Activated CD4-positive, alpha-beta T cell treated with anti-CD3 and anti-CD28 coated beads for 48 hours (primary cell): ENCODE measurements at regions not wholly inside any gene's neighbourhood (a gene's known extent, or its start where the extent isn't known, plus 50 kb on each side); places are given as distances from the start of the nearest gene placed in this dataset.

Experiments used
- DNase-seq: peaks from one replicate; pipeline ENCODE4 v3.0.0-alpha.2; 2020

DNA sequence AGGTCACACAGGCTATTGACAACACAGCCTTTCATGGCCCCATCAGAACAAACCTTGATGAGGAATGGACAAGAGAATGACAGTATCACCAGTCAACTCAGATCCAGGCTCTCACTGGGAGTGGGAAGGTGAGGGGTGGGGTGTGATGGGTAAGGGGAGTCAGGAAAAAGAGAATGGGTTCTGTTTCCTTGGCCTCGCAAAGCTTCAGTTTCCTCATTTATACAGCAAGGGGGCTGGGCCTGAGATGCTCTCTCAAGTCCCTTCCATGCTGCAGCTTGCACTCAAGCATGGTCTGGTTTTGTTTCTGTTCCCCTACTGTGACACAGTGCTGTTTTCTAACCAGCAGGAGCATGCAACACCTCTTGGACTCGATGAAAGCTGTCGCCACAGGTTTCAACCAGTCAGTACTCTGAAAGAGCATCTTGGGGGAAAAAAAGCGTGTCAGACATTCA lies 65.7 kb upstream of the IL12A start:
- DNase-seq: no peak

- no peak for DNase-seq
These were observed 65.3 kb upstream of the IL12A start for GRCh38 chr3:159923336-159923735.

DNA sequence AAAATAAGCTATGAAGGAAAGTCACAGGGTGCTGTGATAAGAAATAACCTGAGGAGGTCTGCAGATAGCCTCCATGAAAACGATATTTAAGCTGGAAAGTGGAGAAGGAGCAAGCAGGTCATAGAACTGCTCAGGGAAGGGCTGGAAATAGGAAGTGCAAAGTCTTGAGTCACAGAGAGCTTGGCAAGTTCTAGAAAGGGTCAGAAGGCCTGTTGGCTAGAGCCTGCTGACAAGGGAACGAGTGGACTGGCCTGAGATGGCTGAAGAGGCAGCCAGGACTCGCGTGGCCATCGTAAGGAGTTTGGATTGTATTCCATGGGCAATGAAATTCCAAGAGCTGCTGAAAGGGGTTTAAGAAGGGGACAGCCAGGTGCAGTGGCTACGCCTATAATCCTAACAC lies 64.7 kb upstream of the IL12A start:
- no peak for DNase-seq

DNA sequence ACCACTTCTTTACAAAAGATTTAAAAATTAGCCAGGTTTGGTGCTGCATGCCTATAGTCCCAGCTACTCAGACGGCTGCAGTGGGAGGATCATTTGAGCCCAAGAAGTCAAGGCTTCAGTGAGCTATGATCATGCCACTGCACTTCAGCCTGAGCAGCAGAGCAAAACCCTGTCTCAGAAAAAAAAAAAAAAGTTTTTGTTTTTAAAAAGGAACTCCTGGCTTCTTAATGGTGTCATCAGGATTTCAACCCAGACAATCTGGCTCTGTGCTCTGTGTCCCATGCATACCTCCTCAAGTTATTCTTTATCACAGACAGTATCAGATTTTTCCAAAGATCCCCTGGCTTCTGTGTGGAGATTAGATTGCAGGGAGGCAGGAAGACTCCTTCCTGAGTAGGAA lies 64.2 kb upstream of the IL12A start:
- DNase-seq: no peak

DNA sequence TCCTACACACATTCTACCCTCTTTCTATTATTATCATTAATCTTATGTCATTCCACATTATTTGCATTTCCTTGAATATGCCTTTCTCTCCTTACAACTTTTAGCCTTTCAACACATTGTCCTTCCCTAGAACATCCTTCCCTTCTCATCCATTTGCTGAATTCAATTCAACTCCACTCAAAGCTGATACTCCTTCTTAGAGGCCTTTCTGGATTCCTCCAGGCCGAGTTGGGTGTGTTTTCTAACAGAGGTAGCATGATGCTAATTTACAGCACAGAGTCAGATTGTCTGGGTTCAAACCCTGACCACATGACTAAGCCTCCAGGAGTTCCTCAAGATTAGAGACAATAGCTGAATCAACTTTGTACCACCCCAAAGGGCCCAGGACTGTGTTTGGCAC lies 63.4 kb upstream of the IL12A start:
- DNase-seq: no peak

DNA sequence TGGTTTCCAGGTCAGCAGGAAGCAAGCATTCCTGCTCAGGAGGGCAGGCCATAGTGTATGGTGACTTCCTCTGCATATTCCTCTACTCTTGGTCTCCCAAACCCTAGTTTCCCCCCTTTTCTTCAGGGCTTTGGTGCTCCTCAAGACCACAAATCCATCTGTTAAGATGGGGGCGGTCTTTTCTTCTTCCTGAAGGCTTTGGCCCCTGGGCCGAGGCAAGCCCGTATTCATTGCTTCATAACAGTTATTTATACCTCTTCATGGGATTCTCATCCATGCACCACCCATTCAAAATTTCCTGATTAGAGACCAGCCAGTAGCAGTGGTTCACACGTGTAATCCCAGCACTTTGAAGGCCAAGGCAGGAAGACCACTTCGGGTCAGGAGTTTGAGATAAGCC lies 62.1 kb upstream of the IL12A start:
- no peak for DNase-seq

GRCh38 chr3:159928071-159928491 lies 60.6 kb upstream of the IL12A start:
- no peak for DNase-seq

DNA sequence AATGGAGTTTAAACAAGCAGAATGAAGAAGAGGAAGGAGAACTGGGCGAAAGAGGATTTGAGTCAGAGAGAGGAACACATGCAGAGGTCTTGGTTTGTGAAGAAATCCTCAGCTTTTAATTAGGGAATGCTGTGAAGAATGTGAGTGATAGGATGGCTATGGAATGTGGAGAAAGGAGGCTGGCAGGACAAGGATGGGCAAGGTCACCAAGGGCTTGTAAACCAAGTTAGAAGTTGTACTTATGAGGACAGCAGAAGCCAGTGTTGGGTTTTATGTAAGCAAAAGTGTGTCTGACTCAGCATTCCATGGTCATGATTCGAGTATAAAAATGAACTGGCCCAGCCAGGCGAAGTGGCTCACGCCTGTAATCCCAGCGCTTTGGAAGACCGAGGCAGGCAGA lies 60.0 kb upstream of the IL12A start:
- DNase-seq: no peak

DNA sequence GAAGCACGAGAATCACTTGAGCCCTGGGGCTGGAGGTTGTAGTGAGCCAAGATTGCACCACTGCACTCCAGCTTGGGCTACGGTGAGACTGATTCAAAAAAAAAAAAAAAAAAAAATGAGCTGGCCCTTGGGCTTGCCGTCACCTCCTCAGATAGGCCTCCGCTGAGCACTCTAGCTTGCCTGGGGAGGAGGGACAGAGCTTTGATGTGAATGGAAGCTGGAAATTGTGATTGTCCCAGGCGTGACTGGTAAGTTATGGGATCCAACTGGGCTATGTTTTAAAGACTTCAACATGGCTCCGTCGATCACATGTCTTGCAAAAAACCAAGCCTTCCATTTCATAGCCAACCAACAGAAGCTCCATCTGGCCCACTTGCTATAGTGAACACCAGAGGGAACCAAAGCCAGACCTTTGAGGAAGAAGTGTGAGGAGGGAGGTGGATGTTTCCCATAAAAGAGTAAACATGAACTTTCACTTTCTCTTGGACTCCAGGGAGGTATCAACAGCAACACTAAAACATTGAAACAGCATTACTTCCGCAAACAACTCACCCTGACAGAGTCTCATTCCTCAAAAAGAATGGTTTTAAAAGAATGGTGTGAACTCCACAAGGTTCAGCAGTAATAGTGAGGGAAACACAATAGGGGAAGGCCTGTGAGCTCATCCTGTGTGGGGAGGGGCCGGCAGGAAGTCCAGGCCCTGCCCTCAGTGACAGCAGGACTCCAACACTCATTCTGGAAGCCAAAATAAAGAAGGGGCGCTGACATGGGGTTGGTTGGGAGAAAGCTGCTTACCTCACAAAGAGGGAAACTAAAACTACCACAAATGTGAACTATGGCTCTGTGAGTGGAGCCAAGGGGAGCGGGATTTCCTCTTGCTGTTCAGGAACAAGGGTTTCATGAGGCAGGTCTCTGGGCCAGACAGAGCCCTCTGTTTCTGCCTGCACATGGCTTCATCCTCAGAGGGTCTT lies 59.2 kb upstream of the IL12A start:
- no peak for DNase-seq

- no peak for DNase-seq
These were observed 54.4 kb upstream of the IL12A start for GRCh38 chr3:159934216-159934615.

- DNase-seq: no peak
These were observed 52.1 kb upstream of the IL12A start for GRCh38 chr3:159936541-159936940.

- no peak for DNase-seq
These were observed 51.0 kb upstream of the IL12A start for GRCh38 chr3:159937561-159938166.

DNA sequence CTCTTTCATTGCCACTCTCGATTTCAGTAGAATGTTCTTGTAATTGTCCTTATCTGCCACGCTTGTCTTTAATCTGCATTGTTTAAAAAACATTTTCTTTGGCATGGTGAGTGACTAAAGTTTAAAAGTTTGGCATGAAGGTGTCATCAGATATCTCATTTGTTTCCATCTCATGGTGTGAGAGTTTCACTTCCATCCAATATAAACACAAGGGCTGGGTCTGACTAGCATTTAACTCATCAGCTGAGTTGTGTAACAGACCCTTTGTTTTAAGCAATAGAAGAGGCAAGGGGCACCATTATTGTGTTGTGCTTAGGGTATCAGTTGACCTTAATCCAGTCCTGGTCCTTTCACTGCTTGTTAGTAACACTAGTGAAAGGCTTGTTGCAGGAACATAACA lies 49.9 kb upstream of the IL12A start:
- no peak for DNase-seq
